Progenitor cell of endocrine pancreas (in vitro differentiated cells): ENCODE measurements at regions not wholly inside any gene's neighbourhood (a gene's known extent, or its start where the extent isn't known, plus 50 kb on each side); places are given as distances from the start of the nearest gene placed in this dataset.

ENCODE experiments used
- DNase-seq: peaks from one replicate; pipeline ENCODE4 v3.0.0; 2021; ENCODE audit warnings: low spot score; ENCODE audit not compliant: unreplicated experiment
- H3K27ac Mint-ChIP-seq: 2 replicates; pipeline ENCODE4 v1.8.0; 2021; ENCODE audit warnings: mild to moderate bottlenecking, moderate library complexity, mixed read lengths
- H3K27me3 Mint-ChIP-seq: 2 replicates; pipeline ENCODE4 v1.8.0; 2021; ENCODE audit warnings: mixed read lengths
- H3K36me3 Mint-ChIP-seq: 2 replicates; pipeline ENCODE4 v1.8.0; 2022; ENCODE audit warnings: mixed read lengths; ENCODE audit not compliant: insufficient read depth
- H3K4me1 Mint-ChIP-seq: 2 replicates; pipeline ENCODE4 v1.8.0; 2021; ENCODE audit warnings: low read depth, mixed read lengths
- H3K4me3 Mint-ChIP-seq: 2 replicates; pipeline ENCODE4 v1.8.0; 2021; ENCODE audit warnings: low read depth, mild to moderate bottlenecking, moderate library complexity, mixed read lengths
- H3K9me3 Mint-ChIP-seq: 2 replicates; pipeline ENCODE4 v1.8.0; 2021; ENCODE audit warnings: low read depth, mixed read lengths
- CTCF ChIP-seq: fragments of 200-600 bp; sonication (generic); IDR thresholded peaks from one replicate; pipeline ENCODE4 v1.5.0; 2021; ENCODE audit warnings: antibody characterized with exemption, mild to moderate bottlenecking; ENCODE audit not compliant: unreplicated experiment

- no peaks in the 10 kb centered on the region for H3K36me3 Mint-ChIP-seq
- H3K4me1 Mint-ChIP-seq = no peaks in the 10 kb centered on the region
- no peak for DNase-seq
- H3K4me3 Mint-ChIP-seq = no peak overlapping the region
- H3K27me3 Mint-ChIP-seq = peaks cover 36% of the 10 kb centered on the region
- H3K27ac Mint-ChIP-seq = no peak overlapping the region
- H3K9me3 Mint-ChIP-seq = no peaks in the 10 kb centered on the region
- no peak for TF ChIP-seq CTCF
Measured at GRCh38 chr14:98840091-98840490, 431.9 kb downstream of the BCL11B start.

- no peaks in the 10 kb centered on the region for H3K36me3 Mint-ChIP-seq
- H3K4me1 Mint-ChIP-seq = no peaks in the 10 kb centered on the region
- H3K4me3 Mint-ChIP-seq = no peak overlapping the region
- no peak for DNase-seq
- peaks cover 40% of the 10 kb centered on the region for H3K27me3 Mint-ChIP-seq
- no peaks in the 10 kb centered on the region for H3K9me3 Mint-ChIP-seq
- no peak for TF ChIP-seq CTCF
- no peak overlapping the region for H3K27ac Mint-ChIP-seq
Measured at GRCh38 chr14:98840511-98840910, 431.5 kb downstream of the BCL11B start.

- TF ChIP-seq CTCF = no peak
- Mint-ChIP-seq H3K27me3 (peaks cover 54% of the 10 kb centered on the region), H3K4me1 (peaks cover 9% of the 10 kb centered on the region)
Measured at GRCh38 chr14:98844456-98844855, 427.5 kb downstream of the BCL11B start.

GRCh38 chr14:98847521-98848468, 424.2 kb downstream of the BCL11B start:
- H3K27me3 Mint-ChIP-seq = peaks cover 33% of the 10 kb centered on the region
- DNase-seq = no peak
- peaks cover 9% of the 10 kb centered on the region for H3K4me1 Mint-ChIP-seq
- H3K36me3 Mint-ChIP-seq = no peaks in the 10 kb centered on the region
- H3K27ac Mint-ChIP-seq = no peak overlapping the region
- TF ChIP-seq CTCF = no peak
- H3K4me3 Mint-ChIP-seq = no peak overlapping the region
- H3K9me3 Mint-ChIP-seq = no peaks in the 10 kb centered on the region

More at GRCh38 chr14:98844456-98844855, 427.5 kb downstream of the BCL11B start:
- DNase-seq = no peak
- Mint-ChIP-seq H3K4me3 (no peak overlapping the region), H3K27ac (no peak overlapping the region), H3K36me3 (no peaks in the 10 kb centered on the region), H3K9me3 (no peaks in the 10 kb centered on the region)

GRCh38 chr14:98853063-98853729, 418.8 kb downstream of the BCL11B start:
- Mint-ChIP-seq H3K36me3 (no peaks in the 10 kb centered on the region), H3K27me3 (peaks cover 38% of the 10 kb centered on the region), H3K9me3 (no peaks in the 10 kb centered on the region), H3K27ac (no peak overlapping the region), H3K4me3 (no peak overlapping the region), H3K4me1 (peaks cover 2% of the 10 kb centered on the region)
- TF ChIP-seq CTCF = no peak
- DNase-seq = no peak
